GM18507 (cell line): ENCODE measurements at regions not wholly inside any gene's neighbourhood (a gene's known extent, or its start where the extent isn't known, plus 50 kb on each side); places are given as distances from the start of the nearest gene placed in this dataset.

Source experiments
- DNase-seq: peaks from one replicate; pipeline ENCODE4 v3.0.0; 2011; ENCODE audit warnings: low read depth; ENCODE audit not compliant: insufficient read length; ENCODE audit errors: extremely low spot score
- FAIRE-seq: peaks from 2 replicates; lab custom pipeline; 2011; peaks lifted over from hg19 to GRCh38; lab: Jason Lieb, UNC

GRCh38 chr5:23579566-23579965 lies 72.2 kb downstream of the PRDM9 start:
- FAIRE-seq, result no peak
- no peak for DNase-seq

- DNase-seq (no peak), FAIRE-seq (no peak)
These were observed 75.7 kb downstream of the PRDM9 start for GRCh38 chr5:23583081-23583480.

- FAIRE-seq (no peak), DNase-seq (no peak)
These were observed 81.5 kb downstream of the PRDM9 start for GRCh38 chr5:23588841-23589326.

- no peak for FAIRE-seq
- no peak for DNase-seq
These were observed 83.8 kb downstream of the PRDM9 start for GRCh38 chr5:23591250-23591649.

DNA sequence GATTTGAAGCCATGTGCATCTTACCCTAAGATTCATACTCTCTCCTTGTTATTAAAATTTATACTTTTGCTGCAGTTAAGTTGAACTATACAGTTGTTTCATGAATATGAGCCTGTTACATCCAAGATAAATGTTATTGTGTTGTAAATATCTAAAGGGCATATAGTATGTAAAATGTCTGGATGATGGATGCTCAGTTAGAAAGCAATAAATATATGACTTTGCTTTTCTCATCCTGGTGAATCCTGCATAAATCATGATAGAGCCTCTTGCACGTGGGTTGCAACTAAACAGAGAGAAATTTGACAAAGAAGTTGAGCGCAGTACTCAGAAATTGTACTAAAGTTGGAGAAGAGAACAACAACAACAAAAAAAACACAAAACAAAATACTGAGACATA lies 99.5 kb downstream of the PRDM9 start:
- no peak for DNase-seq
- no peak for FAIRE-seq

DNA sequence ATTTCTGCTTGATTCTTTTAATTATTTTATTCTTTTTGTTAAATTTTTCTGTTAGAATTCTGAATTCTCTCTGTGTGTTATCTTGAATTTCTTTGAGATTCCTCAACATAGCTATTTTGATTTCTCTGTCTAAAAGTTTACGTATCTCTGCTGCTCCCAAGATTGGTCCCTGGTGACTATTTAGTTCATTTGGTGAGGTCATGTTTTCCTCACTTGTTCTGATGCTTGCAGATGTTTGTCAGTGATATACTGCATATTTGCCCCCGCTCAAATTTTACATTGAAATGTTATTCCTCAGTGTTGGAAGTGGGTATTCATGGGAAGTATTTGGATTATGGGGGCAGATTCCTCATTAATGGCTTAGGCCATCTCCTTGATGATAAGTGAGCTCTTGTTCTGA lies 105.3 kb downstream of the PRDM9 start:
- no peak for DNase-seq
- FAIRE-seq, result no peak

DNA sequence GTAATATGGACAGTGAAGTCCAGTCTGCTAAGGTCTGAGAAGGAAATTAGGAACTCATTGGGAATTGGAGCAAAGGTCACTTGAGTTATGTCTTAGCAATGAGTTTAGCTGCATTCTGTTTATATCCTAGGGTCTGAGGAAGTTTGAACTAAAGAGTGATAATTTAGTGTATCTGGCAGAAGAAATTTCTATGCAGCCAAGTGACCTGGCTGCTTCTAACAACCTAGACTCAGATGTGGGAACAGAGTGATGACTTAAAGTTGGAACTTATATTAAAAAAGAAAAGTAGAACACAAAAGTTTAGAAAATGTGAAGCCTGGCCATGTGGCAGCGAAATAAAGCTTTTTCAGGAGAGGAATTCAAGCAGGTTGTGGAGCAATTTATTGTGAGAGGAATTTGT lies 106.2 kb downstream of the PRDM9 start:
- DNase-seq, result no peak
- no peak for FAIRE-seq

- no peak for FAIRE-seq
- DNase-seq, result no peak
These were observed 107.0 kb downstream of the PRDM9 start for GRCh38 chr5:23614422-23614821.

- FAIRE-seq, result no peak
- no peak for DNase-seq
These were observed 119.6 kb downstream of the PRDM9 start for GRCh38 chr5:23626961-23627360.

DNA sequence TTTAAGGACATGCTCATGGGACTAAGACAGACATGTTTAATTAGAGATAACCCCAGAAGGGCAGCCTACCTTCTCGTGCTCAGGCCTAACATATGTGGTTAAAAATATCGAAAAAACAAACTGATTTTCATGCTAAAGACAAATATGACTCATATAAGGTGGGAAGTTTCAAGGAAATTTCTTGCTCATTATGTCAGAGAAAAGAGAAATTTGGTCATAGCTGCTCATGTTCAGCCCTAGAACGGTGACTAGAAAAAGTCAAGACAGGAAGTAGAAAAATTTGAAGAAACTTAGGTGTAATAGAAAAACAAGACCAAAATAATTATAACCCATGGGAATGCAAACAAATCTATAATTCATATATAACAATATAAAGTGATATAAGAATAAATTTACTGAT lies 120.6 kb downstream of the PRDM9 start:
- DNase-seq (no peak), FAIRE-seq (no peak)

DNA sequence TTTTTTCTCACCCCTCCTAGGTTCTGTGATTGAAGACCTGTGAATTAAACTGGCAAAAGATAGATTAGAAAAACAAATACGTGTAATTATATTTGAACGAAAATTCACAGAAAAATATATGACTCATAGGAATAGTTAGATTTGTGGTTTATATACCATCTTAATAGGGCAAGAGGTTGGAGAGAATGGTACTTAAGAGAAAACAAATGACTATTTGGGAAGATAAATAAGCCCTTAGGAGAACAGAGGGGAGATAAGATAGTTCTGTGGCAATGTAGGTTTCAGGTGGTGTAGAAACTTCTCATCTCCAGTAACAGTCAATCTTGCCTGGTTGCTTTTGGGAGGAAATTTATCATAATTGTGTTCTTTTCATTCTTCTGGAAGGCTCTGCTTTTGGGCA lies 122.0 kb downstream of the PRDM9 start:
- FAIRE-seq (no peak), DNase-seq (no peak)

DNA sequence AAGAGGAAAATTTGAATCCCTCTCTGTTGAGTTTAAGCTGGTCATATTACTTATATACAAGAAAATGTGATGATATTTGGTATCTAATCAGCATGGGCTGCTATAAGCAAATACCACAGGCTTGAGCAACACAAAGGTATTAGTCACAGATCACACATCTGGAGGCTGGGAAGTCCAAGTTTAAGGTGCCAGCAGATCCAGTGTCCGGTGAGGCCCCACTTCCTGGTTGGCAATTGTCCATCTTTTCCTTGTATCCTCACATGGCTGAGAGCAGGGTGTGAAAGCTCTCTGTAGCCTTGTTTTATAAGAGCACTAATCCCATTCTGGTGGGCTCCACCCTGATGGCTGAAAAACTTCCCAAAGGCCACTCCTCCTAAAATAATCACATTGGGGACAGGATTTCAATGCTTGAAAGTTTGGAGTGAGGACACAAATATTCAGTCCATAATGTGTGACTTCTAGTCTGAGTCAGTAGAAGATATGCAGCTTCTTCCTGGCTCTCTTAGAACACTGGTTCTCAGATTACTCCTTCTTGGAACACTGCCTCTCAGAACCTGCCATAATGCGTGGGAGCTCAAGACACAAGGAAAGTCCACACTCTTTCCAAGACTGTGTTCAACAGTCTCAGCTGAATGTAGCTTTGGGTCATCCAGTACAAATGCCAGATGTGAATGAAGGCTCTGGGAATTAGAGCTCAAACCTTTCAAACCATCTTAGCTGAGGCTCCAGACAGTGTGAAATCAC lies 124.1 kb downstream of the PRDM9 start:
- no peak for DNase-seq
- no peak for FAIRE-seq

DNA sequence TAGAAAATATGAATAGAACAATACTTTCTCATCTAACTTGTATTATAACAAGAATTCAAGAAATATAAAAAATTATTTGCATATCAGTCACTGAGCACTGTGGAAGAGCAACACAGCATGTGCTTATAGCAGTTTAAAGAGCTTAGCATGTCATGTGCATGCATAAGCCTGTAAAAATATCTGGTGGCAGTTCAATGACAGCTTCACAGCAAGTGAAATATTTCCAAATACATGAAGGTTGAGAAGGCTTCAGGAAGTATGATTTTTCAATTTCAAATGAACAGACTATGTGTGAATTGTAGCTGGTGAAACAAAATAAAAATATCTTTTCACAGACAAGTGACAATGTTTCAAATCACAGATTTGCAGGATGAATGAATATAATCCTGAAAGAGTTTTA lies 128.5 kb downstream of the PRDM9 start:
- no peak for FAIRE-seq
- DNase-seq, result no peak

- no peak for DNase-seq
These were observed 131.9 kb downstream of the PRDM9 start for GRCh38 chr5:23639326-23639725.

GRCh38 chr5:23648656-23649055 lies 141.2 kb downstream of the PRDM9 start:
- DNase-seq (no peak), FAIRE-seq (no peak)

More at GRCh38 chr5:23639326-23639725, 131.9 kb downstream of the PRDM9 start:
- no peak for FAIRE-seq

DNA sequence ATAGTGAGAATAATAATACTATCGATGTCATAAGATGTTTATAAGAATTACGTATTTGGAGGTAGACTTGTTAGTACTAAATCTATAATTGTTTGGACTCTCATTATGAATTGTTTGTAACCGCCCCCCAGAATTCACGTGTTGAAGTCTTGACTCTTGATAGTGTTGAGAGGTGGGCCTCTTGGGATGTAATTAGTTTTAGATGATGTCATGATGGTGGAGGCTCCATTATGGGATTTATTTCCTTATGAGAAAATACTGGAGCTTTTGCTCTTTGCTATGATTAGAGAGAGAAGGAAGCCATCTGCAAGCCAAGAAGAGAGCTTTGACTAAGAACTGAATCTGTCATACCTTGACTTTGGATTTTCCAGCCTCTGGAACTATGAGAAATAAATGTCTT lies 142.2 kb downstream of the PRDM9 start:
- DNase-seq (no peak), FAIRE-seq (no peak)

GRCh38 chr5:23655674-23656073 lies 148.3 kb downstream of the PRDM9 start:
- DNase-seq, result no peak
- no peak for FAIRE-seq

- FAIRE-seq (no peak), DNase-seq (no peak)
These were observed 168.0 kb downstream of the PRDM9 start for GRCh38 chr5:23675456-23675855.

DNA sequence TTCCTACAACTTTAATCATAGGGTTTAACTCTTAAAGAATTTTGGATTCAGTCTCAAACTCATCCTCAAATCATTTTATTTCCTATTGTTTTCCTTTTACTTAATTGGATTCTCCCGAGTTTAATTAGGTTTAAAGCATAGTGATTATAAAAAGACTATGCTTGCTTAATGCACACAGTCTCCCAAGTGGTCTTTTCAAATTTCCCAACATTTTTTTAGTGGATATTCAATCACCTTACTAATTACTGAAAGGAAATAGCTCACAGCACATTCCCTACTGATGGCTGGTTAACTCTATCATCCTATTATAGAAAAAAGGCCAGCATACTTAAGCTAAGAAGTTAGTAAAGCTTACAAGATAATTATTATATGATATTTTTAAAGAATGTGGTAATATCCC lies 170.6 kb downstream of the PRDM9 start:
- DNase-seq, result no peak
- FAIRE-seq, result no peak

GRCh38 chr5:23684103-23684502 lies 176.7 kb downstream of the PRDM9 start:
- no peak for DNase-seq

GRCh38 chr5:23703940-23704855 lies 196.8 kb downstream of the PRDM9 start:
- FAIRE-seq (no peak), DNase-seq (no peak)

More at GRCh38 chr5:23684103-23684502, 176.7 kb downstream of the PRDM9 start:
- FAIRE-seq, result no peak
